Choroid plexus epithelial cell (primary cell): ENCODE measurements at regions not wholly inside any gene's neighbourhood (a gene's known extent, or its start where the extent isn't known, plus 50 kb on each side); places are given as distances from the start of the nearest gene placed in this dataset.

Experiments used
- DNase-seq: peaks from one replicate; pipeline ENCODE4 v3.0.0-alpha.2; 2010; ENCODE audit warnings: low read depth
- H3K4me3 ChIP-seq: 2 replicates; pipeline ENCODE4 v1.5.1; 2011; ENCODE audit warnings: low read depth, mild to moderate bottlenecking, control low read depth, low read length, moderate library complexity
- TF ChIP-seq, protein P1 (sequence below): conservative IDR thresholded peaks from 2 replicates; pipeline ENCODE4 v1.5.1; 2011; ENCODE audit warnings: low read depth, mild to moderate bottlenecking, control low read depth, inconsistent platforms, low read length, moderate library complexity

DNA sequence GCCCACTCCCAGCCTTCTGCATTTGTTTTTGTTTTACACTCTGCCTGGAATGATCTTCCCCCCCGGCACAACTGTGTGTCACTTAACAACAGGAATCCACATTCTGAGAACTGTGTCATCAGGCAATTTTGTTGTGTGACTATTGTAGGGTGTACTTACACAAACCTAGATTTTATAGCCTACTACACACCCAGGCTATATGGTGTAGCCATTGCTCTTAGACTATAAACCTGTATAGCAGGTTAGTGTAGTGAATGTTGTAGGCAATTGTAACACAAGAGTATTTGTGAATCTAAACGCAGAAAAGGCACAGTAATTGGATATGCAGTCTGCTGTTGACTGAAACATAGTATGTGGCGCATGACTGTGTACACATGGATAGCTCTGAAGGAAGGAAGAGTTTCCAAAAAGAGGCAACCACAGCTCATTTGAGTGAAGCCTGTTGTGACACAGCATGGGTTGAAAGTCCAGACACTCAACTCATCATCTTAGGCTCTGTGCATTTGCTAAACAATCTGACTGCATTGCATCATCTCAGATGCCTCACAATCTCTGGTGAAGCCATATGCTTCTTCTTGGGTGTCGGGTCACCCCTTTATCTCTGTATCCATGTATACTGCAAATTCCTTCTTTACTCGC is 506.6 kb upstream of the SPHKAP start:
- DNase-seq, result peak; percentile 91
- TF ChIP-seq, protein P1, sequence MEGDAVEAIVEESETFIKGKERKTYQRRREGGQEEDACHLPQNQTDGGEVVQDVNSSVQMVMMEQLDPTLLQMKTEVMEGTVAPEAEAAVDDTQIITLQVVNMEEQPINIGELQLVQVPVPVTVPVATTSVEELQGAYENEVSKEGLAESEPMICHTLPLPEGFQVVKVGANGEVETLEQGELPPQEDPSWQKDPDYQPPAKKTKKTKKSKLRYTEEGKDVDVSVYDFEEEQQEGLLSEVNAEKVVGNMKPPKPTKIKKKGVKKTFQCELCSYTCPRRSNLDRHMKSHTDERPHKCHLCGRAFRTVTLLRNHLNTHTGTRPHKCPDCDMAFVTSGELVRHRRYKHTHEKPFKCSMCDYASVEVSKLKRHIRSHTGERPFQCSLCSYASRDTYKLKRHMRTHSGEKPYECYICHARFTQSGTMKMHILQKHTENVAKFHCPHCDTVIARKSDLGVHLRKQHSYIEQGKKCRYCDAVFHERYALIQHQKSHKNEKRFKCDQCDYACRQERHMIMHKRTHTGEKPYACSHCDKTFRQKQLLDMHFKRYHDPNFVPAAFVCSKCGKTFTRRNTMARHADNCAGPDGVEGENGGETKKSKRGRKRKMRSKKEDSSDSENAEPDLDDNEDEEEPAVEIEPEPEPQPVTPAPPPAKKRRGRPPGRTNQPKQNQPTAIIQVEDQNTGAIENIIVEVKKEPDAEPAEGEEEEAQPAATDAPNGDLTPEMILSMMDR, result no peak

DNA sequence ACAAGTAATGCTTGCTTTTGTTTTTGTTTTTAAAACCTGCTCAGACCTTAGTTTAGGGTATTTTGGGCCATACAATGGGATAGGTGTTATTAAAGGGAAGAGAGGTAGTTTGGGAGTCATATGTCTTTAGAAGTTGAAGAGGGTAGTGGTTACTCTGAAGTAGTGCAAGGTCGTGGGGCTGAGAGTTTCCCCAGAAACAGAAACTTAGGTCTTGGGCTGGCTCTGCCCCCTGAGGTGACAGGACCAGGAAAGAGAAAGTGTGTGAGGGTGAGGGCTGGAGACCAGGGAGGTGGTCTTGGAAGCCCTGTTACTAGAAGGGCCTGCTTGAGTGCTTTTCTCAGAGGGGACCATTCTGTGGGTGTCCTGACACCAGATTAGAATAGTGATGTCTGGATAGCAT is 500.5 kb upstream of the SPHKAP start:
- H3K4me3 ChIP-seq, result no peak overlapping the region
- TF ChIP-seq, protein P1, result no peak
- DNase-seq, result no peak

More for the DNA sequence above, 506.6 kb upstream of the SPHKAP start:
- no peak overlapping the region for H3K4me3 ChIP-seq

DNA sequence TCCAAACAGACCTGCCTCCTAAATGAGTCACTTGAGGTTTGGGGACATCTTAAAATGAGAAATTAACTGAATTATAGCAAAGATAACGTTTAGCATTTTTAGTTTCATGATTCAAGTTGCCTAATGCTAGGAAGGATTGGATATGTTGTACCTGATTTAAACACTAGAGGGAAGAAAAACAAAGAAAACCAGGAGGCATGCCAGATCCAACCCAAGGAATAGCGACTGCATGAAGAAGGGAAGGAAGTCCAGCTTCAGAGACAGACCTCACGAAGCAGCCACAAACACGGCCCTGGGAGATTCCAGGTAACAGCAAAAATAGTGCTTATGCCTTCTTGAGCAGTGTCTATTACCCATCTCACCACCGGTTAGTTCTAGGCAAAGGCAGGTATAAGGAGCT is 499.9 kb upstream of the SPHKAP start:
- no peak overlapping the region for H3K4me3 ChIP-seq
- TF ChIP-seq, protein P1, result peak; percentile 68
- DNase-seq, result peak; percentile 79

- TF ChIP-seq, protein P1, result no peak
- no peak overlapping the region for H3K4me3 ChIP-seq
- no peak for DNase-seq
These were observed 496.6 kb upstream of the SPHKAP start for GRCh38 chr2:228678110-228678509.

GRCh38 chr2:228675646-228676045 is 494.2 kb upstream of the SPHKAP start:
- TF ChIP-seq, protein P1, result no peak
- DNase-seq, result no peak
- no peak overlapping the region for H3K4me3 ChIP-seq

- peak; percentile 86 for DNase-seq
- no peak overlapping the region for H3K4me3 ChIP-seq
- TF ChIP-seq, protein P1, result no peak
These were observed 493.6 kb upstream of the SPHKAP start for GRCh38 chr2:228675091-228675490.

DNA sequence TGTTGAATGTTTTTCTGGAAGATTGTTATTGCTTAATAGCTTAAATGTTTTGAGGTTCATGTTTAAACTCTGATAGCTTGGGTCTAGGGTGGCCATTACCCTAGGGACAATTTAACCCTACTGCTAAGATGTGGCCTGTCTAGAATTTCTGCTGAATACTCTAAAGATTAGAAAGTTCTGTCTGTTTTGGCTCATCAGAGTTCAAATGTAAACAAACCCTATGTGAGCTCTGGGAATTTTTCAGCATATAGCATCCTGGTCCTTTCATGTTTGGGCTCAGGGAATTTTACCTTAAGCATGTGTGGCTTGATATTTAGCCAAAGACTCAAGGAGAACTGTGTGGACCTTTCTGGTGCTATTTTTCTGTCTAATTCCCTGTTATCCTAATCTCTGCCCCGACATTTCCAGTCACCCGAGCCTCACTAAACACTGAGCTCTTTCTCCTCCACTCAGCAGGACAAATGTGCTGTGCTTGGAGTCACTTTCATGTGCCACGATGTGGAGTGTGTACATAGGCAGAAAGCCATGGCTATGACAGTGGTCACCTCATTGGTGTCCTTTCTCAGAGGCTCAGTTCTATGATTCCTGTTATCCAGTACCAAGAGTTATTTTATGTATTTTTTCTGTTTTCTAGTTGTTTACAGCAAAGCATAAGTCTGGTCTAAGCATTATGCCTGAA is 492.5 kb upstream of the SPHKAP start:
- no peak overlapping the region for H3K4me3 ChIP-seq
- TF ChIP-seq, protein P1, result no peak
- no peak for DNase-seq
